NCI-H146 treated with DMSO at 0.1 percent for 48 hours (cell line): ENCODE measurements at regions not wholly inside any gene's neighbourhood (a gene's known extent, or its start where the extent isn't known, plus 50 kb on each side); places are given as distances from the start of the nearest gene placed in this dataset.

Source experiments
- DNase-seq: peaks from one replicate; lab custom pipeline; 2025; ENCODE audit not compliant: unreplicated experiment; lab: John Stamatoyannopoulos, UW

DNA sequence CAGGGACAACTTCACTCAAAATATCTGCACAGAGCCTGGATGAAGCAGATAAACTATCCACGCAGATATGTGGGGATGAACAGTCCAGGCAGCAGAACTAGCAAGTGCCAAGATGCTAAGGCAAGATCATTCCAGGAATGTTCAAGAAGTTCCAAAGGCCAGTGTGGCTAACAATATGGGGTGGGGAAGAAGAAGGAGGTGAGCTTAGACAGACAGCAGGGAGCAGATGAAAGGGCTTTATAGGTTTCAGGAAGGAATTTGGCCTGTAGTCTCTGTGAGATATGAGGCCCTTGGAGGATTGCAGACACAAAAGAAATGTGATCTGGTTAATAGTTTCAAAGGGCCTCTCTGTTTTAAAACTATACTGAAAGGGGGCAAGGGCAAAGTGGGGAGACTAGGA lies 63.5 kb upstream of the PPM1H start:
- DNase-seq: no peak

DNA sequence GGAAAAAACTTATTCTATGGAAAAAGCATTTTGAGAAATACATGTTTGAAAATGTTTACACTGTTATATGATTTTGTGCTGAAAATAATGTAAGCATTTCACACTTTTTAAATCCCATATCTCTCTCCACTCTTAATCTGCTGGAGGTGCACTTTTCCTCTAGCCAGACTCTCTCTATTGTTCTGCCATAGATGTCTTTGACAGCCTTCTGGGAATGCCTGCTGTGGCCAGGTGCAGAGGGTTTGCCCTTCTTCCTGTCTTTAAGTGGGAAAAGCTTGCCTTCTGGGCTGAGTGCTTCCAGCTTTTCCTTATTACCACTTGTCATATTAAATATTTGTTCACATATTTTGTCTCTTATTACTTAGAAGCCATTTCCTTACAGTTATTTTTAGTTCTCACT lies 60.1 kb upstream of the PPM1H start:
- DNase-seq: peak; percentile 53

GRCh38 chr12:62986844-62987243 lies 51.9 kb upstream of the PPM1H start:
- DNase-seq: no peak
